Tibial nerve (tissue), 4 donors: ENCODE measurements at regions not wholly inside any gene's neighbourhood (a gene's known extent, or its start where the extent isn't known, plus 50 kb on each side); places are given as distances from the start of the nearest gene placed in this dataset.

Experiments
- EP300 ChIP-seq, 2 donors: sonication (generic); formaldehyde crosslinking; IDR thresholded peaks; one replicate each; pipeline ENCODE4 v1.6.1; 2017; ENCODE audit warnings: antibody characterized with exemption in 2 of 2, mild to moderate bottlenecking in 1 of 2
- POLR2A ChIP-seq, 2 donors: fragments of 450-650 bp; IDR thresholded peaks; one replicate each; pipeline ENCODE4 v1.6.1; 2017; ENCODE audit warnings: antibody characterized with exemption in 2 of 2, mild to moderate bottlenecking in 2 of 2, moderate library complexity in 2 of 2
- TF ChIP-seq, protein P1 (sequence below), 5 experiments: fragments of 200-600 bp in 3 of 5; fragments of 450-650 bp in 2 of 5; sonication (generic) in 3 of 5; IDR thresholded peaks; one replicate each; pipeline ENCODE4 v1.5.1; 2016 to 2019; ENCODE audit warnings: antibody characterized with exemption in 5 of 5, mild to moderate bottlenecking in 3 of 5, moderate library complexity in 2 of 5

DNA sequence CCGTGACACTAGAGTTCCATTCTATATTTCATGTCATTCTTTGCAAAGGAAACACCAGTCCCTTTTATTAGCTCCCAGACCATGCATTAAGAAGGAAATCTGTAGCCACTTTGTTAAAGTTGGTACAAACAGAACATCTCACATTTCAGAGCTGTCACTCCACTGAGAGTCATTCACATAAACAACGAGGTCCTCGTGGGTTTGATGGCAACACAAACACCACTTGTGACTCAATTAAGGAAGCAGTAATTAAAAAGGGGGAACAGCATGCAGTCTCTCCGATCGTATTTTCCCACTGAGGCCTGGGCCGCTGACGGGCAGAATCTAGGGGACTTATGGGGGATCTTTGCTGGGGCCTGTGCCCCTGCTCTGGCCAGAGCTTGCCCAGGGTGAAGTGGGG, 94.2 kb upstream of the ZNF618 start:
- TF ChIP-seq, protein P1, sequence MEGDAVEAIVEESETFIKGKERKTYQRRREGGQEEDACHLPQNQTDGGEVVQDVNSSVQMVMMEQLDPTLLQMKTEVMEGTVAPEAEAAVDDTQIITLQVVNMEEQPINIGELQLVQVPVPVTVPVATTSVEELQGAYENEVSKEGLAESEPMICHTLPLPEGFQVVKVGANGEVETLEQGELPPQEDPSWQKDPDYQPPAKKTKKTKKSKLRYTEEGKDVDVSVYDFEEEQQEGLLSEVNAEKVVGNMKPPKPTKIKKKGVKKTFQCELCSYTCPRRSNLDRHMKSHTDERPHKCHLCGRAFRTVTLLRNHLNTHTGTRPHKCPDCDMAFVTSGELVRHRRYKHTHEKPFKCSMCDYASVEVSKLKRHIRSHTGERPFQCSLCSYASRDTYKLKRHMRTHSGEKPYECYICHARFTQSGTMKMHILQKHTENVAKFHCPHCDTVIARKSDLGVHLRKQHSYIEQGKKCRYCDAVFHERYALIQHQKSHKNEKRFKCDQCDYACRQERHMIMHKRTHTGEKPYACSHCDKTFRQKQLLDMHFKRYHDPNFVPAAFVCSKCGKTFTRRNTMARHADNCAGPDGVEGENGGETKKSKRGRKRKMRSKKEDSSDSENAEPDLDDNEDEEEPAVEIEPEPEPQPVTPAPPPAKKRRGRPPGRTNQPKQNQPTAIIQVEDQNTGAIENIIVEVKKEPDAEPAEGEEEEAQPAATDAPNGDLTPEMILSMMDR (IDR thresholded peaks at IDR 0.05), result no peak
- TF ChIP-seq POLR2A (IDR thresholded peaks at IDR 0.05), result no peak
- no peak for TF ChIP-seq EP300 (IDR thresholded peaks at IDR 0.05)
